GM13976 (cell line): ENCODE measurements at regions not wholly inside any gene's neighbourhood (a gene's known extent, or its start where the extent isn't known, plus 50 kb on each side); places are given as distances from the start of the nearest gene placed in this dataset.

Experiments
- DNase-seq: peaks from one replicate; pipeline ENCODE4 v3.0.0; 2012; ENCODE audit warnings: low spot score
- CTCF ChIP-seq: IDR thresholded peaks from 2 replicates; pipeline ENCODE4 v1.5.1; 2012; ENCODE audit warnings: borderline replicate concordance, mild to moderate bottlenecking; ENCODE audit not compliant: insufficient read depth; ENCODE audit errors: extremely low read depth, missing control alignments, control extremely low read depth
- in situ Hi-C: fragments of 300-500 bp; cut with MboI; formaldehyde crosslinking; loops from one replicate; pipeline ENCODE4 v1.12.0; 2022; ENCODE audit warnings: low sequenced_read_pairs, mixed read lengths, inconsistent platforms; ENCODE audit not compliant: unreplicated experiment

- TF ChIP-seq CTCF: no peak
- in situ Hi-C loops: no loop called here
- no peak for DNase-seq
Observed at GRCh38 chr1:199194862-199195261, 556.0 kb downstream of the PTPRC start.

- no peak for DNase-seq
- TF ChIP-seq CTCF: no peak
- in situ Hi-C loops: no loop called here
Observed at GRCh38 chr1:199197695-199198094, 558.9 kb downstream of the PTPRC start.

- in situ Hi-C loops: no loop called here
- no peak for TF ChIP-seq CTCF
- DNase-seq: no peak
Observed at GRCh38 chr1:199202331-199202730, 563.5 kb downstream of the PTPRC start.

- in situ Hi-C loops: no loop called here
- no peak for TF ChIP-seq CTCF
- no peak for DNase-seq
Observed at GRCh38 chr1:199204231-199204630, 565.4 kb downstream of the PTPRC start.

GRCh38 chr1:199205740-199206441 lies 567.1 kb downstream of the PTPRC start:
- DNase-seq: no peak
- TF ChIP-seq CTCF: no peak
- in situ Hi-C loops: no loop called here

GRCh38 chr1:199208847-199209246 lies 570.0 kb downstream of the PTPRC start:
- TF ChIP-seq CTCF: no peak
- in situ Hi-C loops: no loop called here

More at GRCh38 chr1:199208847-199209246, 570.0 kb downstream of the PTPRC start:
- DNase-seq: no peak
